GM23338 (cell line): ENCODE measurements at regions not wholly inside any gene's neighbourhood (a gene's known extent, or its start where the extent isn't known, plus 50 kb on each side); places are given as distances from the start of the nearest gene placed in this dataset.

ENCODE experiments used
- ATAC-seq: fragments of 200-7000 bp; cut with Tn5 transposase; 3 replicates; pipeline ENCODE4 v1.9.1; 2020
- DNase-seq: peaks from one replicate; pipeline ENCODE4 v3.0.0-alpha.2; 2015; ENCODE audit warnings: low spot score
- H2AFZ ChIP-seq: fragments of 200-600 bp; sonication (generic); 2 replicates; pipeline ENCODE4 v1.8.0; 2016; ENCODE audit warnings: antibody characterized with exemption, mild to moderate bottlenecking, moderate library complexity
- H3F3A ChIP-seq: fragments of 200-600 bp; sonication (generic); replicated peaks from 2 replicates; pipeline ENCODE4 v1.8.0; 2017; ENCODE audit warnings: antibody characterized with exemption, mixed run types, low read depth
- H3K27ac ChIP-seq: fragments of 200-600 bp; sonication (generic); 2 replicates; pipeline ENCODE4 v1.6.1; 2016; ENCODE audit warnings: low read depth
- H3K27me3 ChIP-seq: fragments of 200-600 bp; sonication (generic); 2 replicates; pipeline ENCODE4 v1.8.0; 2016; ENCODE audit warnings: mild to moderate bottlenecking, mixed run types, moderate library complexity; ENCODE audit not compliant: insufficient read depth
- H3K36me3 ChIP-seq: fragments of 200-600 bp; sonication (generic); 2 replicates; pipeline ENCODE4 v1.8.0; 2016; ENCODE audit warnings: mild to moderate bottlenecking; ENCODE audit not compliant: insufficient read depth
- H3K4me1 ChIP-seq: fragments of 200-600 bp; sonication (generic); 2 replicates; pipeline ENCODE4 v1.8.0; 2016; ENCODE audit warnings: mild to moderate bottlenecking, moderate library complexity; ENCODE audit not compliant: insufficient read depth
- H3K4me2 ChIP-seq: fragments of 200-600 bp; sonication (generic); 2 replicates; pipeline ENCODE4 v1.7.1; 2017; ENCODE audit warnings: mixed run types
- H3K4me3 ChIP-seq: fragments of 200-600 bp; sonication (generic); 2 replicates; pipeline ENCODE4 v1.6.1; 2016; ENCODE audit warnings: mixed run types
- H3K79me2 ChIP-seq: fragments of 200-600 bp; sonication (generic); replicated peaks from 2 replicates; pipeline ENCODE4 v1.8.0; 2017; ENCODE audit warnings: mild to moderate bottlenecking; ENCODE audit not compliant: insufficient read depth
- H3K9me2 ChIP-seq: fragments of 200-600 bp; sonication (generic); 2 replicates; pipeline ENCODE4 v1.8.0; 2017; ENCODE audit not compliant: insufficient read depth
- H4K20me1 ChIP-seq: fragments of 200-600 bp; sonication (generic); replicated peaks from 2 replicates; pipeline ENCODE4 v1.8.0; 2017; ENCODE audit warnings: mild to moderate bottlenecking; ENCODE audit not compliant: insufficient read depth
- H3K27ac Mint-ChIP-seq: 2 replicates; pipeline ENCODE4 v1.8.0; 2020; ENCODE audit warnings: inconsistent platforms, mild to moderate bottlenecking, moderate library complexity, mixed read lengths
- H3K27me3 Mint-ChIP-seq: 3 replicates; pipeline ENCODE4 v1.8.0; 2022; ENCODE audit warnings: low read depth, mild to moderate bottlenecking, moderate library complexity, mixed read lengths, inconsistent platforms; ENCODE audit not compliant: insufficient read depth, poor library complexity
- H3K36me3 Mint-ChIP-seq: 3 replicates; pipeline ENCODE4 v1.8.0; 2021; ENCODE audit warnings: low read depth, mild to moderate bottlenecking, inconsistent platforms, moderate library complexity, mixed read lengths
- H3K4me1 Mint-ChIP-seq: 3 replicates; pipeline ENCODE4 v1.8.0; 2020; ENCODE audit warnings: mild to moderate bottlenecking, inconsistent platforms, mixed read lengths
- H3K4me3 Mint-ChIP-seq: 3 replicates; pipeline ENCODE4 v1.8.0; 2021; ENCODE audit warnings: moderate library complexity, mild to moderate bottlenecking, inconsistent platforms, mixed read lengths
- H3K9me3 Mint-ChIP-seq: 3 replicates; pipeline ENCODE4 v1.8.0; 2020; ENCODE audit warnings: moderate library complexity, mild to moderate bottlenecking, inconsistent platforms, mixed read lengths
- ETS1 ChIP-seq: IDR thresholded peaks from 2 replicates; pipeline ENCODE4 v1.6.1; 2016; ENCODE audit warnings: antibody characterized with exemption
- EZH2phosphoT487 ChIP-seq: fragments of 200-600 bp; sonication (generic); IDR thresholded peaks from one replicate; pipeline ENCODE4 v1.8.1; 2018; ENCODE audit warnings: antibody characterized with exemption; ENCODE audit not compliant: unreplicated experiment
- JUNB ChIP-seq: IDR thresholded peaks from one replicate; pipeline ENCODE4 v1.6.1; 2016; ENCODE audit warnings: antibody characterized with exemption; ENCODE audit not compliant: unreplicated experiment
- NANOG ChIP-seq: IDR thresholded peaks from 2 replicates; pipeline ENCODE4 v1.6.1; 2016; ENCODE audit warnings: antibody characterized with exemption, borderline replicate concordance
- STAT1 ChIP-seq: IDR thresholded peaks from one replicate; pipeline ENCODE4 v1.6.1; 2016; ENCODE audit warnings: antibody characterized with exemption; ENCODE audit not compliant: unreplicated experiment
- TF ChIP-seq, protein P1 (sequence below): fragments of 250-450 bp; sonication (Bioruptor Pico); IDR thresholded peaks from 2 replicates; pipeline ENCODE4 v1.5.0; 2020; ENCODE audit warnings: mild to moderate bottlenecking, moderate library complexity

DNA sequence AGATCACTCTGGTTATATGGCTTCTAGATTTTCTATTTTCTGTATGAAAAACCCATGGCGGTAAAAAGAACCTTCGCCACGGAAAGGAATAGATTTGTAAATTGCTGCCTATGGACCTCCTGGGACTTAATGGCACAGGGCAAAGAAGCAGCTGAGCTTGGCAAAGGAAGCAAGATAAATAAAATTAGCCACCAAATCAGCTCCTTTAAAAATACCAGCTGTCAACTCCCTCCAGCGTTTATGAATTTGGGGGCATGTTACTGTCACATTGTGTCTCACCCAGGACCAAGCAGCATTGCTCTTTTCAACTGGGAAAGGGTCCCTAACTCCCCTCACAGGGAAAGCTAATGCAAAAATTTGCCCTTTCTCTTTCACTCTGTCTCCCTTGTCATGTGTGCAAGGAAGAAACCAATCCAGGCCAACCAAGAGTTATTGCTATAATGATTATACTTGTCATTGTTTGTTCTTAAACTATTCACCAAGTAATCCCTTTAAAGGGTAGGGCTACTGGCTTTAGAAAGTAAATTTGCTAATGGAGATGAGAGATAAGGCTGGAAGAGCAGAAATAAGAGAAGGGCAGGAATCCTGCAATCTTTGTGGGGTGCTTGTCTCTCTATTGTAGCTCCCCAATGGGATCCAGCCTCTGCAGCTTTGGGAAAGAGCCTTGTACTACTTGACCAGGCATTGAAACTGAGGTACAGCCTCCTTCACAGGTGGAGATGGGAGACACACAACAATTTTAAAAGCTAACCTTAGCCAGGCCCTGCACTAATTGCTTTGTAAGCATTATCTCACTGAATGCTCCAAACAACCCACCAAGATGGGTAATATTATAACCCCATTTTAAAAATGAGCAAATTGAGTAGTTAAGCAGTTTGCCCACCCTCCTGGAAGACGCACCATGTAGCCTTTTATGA, 119.1 kb upstream of the KLF7 start:
- no peak overlapping the region for H3K27ac ChIP-seq
- Mint-ChIP-seq H3K27me3 (peaks cover 2% of the 10 kb centered on the region), H3K4me1 (peaks cover 30% of the 10 kb centered on the region), H3K27ac (no peak overlapping the region), H3K9me3 (no peaks in the 10 kb centered on the region), H3K36me3 (no peaks in the 10 kb centered on the region), H3K4me3 (no peak overlapping the region)
- ATAC-seq (peak; percentile 42), DNase-seq (no peak)
- H3K4me2 ChIP-seq = 0 out of 2 replicates have a peak overlapping the region, but pooled peaks have one; percentile 18
- H3K27me3 ChIP-seq = no peaks in the 10 kb centered on the region
- H3K4me3 ChIP-seq = no peak overlapping the region
- H4K20me1 ChIP-seq = no peaks in the 10 kb centered on the region
- no peaks in the 10 kb centered on the region for H3K9me2 ChIP-seq
- no peaks in the 10 kb centered on the region for H3K36me3 ChIP-seq
- H2AFZ ChIP-seq = peak overlapping the region; percentile 18; the same call in 1 of the 2 replicates
- H3F3A ChIP-seq = no peaks in the 10 kb centered on the region
- no peak for TF ChIP-seq ETS1
- TF ChIP-seq NANOG = no peak
- TF ChIP-seq JUNB = no peak
- TF ChIP-seq, protein P1, sequence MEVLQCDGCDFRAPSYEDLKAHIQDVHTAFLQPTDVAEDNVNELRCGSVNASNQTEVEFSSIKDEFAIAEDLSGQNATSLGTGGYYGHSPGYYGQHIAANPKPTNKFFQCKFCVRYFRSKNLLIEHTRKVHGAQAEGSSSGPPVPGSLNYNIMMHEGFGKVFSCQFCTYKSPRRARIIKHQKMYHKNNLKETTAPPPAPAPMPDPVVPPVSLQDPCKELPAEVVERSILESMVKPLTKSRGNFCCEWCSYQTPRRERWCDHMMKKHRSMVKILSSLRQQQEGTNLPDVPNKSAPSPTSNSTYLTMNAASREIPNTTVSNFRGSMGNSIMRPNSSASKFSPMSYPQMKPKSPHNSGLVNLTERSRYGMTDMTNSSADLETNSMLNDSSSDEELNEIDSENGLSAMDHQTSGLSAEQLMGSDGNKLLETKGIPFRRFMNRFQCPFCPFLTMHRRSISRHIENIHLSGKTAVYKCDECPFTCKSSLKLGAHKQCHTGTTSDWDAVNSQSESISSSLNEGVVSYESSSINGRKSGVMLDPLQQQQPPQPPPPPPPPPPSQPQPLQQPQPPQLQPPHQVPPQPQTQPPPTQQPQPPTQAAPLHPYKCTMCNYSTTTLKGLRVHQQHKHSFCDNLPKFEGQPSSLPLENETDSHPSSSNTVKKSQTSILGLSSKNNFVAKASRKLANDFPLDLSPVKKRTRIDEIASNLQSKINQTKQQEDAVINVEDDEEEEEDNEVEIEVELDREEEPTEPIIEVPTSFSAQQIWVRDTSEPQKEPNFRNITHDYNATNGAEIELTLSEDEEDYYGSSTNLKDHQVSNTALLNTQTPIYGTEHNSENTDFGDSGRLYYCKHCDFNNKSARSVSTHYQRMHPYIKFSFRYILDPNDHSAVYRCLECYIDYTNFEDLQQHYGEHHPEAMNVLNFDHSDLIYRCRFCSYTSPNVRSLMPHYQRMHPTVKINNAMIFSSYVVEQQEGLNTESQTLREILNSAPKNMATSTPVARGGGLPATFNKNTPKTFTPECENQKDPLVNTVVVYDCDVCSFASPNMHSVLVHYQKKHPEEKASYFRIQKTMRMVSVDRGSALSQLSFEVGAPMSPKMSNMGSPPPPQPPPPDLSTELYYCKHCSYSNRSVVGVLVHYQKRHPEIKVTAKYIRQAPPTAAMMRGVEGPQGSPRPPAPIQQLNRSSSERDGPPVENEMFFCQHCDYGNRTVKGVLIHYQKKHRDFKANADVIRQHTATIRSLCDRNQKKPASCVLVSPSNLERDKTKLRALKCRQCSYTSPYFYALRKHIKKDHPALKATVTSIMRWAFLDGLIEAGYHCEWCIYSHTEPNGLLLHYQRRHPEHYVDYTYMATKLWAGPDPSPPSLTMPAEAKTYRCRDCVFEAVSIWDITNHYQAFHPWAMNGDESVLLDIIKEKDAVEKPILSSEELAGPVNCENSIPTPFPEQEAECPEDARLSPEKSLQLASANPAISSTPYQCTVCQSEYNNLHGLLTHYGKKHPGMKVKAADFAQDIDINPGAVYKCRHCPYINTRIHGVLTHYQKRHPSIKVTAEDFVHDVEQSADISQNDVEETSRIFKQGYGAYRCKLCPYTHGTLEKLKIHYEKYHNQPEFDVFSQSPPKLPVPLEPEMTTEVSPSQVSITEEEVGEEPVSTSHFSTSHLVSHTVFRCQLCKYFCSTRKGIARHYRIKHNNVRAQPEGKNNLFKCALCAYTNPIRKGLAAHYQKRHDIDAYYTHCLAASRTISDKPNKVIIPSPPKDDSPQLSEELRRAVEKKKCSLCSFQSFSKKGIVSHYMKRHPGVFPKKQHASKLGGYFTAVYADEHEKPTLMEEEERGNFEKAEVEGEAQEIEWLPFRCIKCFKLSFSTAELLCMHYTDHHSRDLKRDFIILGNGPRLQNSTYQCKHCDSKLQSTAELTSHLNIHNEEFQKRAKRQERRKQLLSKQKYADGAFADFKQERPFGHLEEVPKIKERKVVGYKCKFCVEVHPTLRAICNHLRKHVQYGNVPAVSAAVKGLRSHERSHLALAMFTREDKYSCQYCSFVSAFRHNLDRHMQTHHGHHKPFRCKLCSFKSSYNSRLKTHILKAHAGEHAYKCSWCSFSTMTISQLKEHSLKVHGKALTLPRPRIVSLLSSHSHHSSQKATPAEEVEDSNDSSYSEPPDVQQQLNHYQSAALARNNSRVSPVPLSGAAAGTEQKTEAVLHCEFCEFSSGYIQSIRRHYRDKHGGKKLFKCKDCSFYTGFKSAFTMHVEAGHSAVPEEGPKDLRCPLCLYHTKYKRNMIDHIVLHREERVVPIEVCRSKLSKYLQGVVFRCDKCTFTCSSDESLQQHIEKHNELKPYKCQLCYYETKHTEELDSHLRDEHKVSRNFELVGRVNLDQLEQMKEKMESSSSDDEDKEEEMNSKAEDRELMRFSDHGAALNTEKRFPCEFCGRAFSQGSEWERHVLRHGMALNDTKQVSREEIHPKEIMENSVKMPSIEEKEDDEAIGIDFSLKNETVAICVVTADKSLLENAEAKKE (CRISPR knock-in tag) = no peak
- no peak for TF ChIP-seq EZH2phosphoT487
- TF ChIP-seq STAT1 = no peak
- peaks cover 27% of the 10 kb centered on the region for H3K4me1 ChIP-seq
- H3K79me2 ChIP-seq = no peaks in the 10 kb centered on the region
